Hematopoietic multipotent progenitor cell (in vitro differentiated cells): ENCODE measurements at regions not wholly inside any gene's neighbourhood (a gene's known extent, or its start where the extent isn't known, plus 50 kb on each side); places are given as distances from the start of the nearest gene placed in this dataset.
"Not testable (repeated sequence)": the region's sequence is repeated elsewhere in the genome, so short reads cannot be mapped to it uniquely, and the experiment has no call there.

Source experiments
- DNase-seq, 3 donors: peaks; one replicate each; pipeline ENCODE4 v3.0.0-alpha.2; 2011 to 2015; ENCODE audit warnings: low read depth in 2 of 3, low spot score in 2 of 3

GRCh38 chr3:95215437-95215957 is 1152.6 kb downstream of the NSUN3 start:
- no peak for DNase-seq

- DNase-seq = no peak
These were observed 1154.8 kb downstream of the NSUN3 start for GRCh38 chr3:95217661-95218060.

DNA sequence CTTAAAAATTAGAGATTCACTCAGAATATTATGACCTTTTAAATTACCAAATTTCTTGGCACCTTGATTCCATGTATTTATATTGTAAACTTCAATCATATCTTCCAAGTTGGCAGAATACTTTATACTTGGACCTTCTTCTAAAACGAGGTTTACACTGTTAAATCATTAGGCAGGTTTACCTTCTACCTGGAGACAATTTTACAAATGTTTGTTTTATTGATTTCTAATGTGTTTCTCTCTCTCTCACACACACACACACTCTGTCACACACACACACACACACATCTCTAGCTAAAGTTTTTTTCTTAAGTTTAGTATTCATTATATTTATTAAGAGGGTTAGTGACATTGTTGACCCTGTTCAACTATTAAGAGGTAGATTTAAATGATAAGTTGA is 1155.6 kb downstream of the NSUN3 start:
- no peak for DNase-seq

GRCh38 chr3:95226437-95226836 is 1163.6 kb downstream of the NSUN3 start:
- no peak for DNase-seq

DNA sequence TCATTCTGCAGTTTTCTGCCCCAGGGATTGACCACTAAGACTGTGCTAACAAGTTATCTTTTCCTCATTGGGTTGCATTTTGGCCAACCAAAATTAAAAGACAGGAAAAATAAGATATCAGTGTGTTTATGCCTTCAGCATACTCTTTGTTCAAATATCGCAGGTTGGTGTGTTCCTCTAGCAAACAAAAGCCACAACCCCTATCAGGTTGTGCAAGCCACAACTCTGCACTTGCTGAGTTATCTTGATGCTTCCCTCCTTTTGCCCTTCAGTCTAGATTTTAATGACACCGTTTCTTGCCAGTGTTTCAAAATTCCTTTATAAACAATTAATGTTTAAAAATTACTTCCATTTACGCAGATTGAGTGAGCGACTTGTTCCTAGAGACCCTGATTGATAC is 1164.2 kb downstream of the NSUN3 start:
- no peak for DNase-seq

GRCh38 chr3:95228416-95228815 is 1165.6 kb downstream of the NSUN3 start:
- no peak for DNase-seq

- no peak for DNase-seq
These were observed 1173.1 kb downstream of the NSUN3 start for GRCh38 chr3:95235916-95236315.

GRCh38 chr3:95237783-95238182 is 1174.9 kb downstream of the NSUN3 start:
- DNase-seq = no peak

DNA sequence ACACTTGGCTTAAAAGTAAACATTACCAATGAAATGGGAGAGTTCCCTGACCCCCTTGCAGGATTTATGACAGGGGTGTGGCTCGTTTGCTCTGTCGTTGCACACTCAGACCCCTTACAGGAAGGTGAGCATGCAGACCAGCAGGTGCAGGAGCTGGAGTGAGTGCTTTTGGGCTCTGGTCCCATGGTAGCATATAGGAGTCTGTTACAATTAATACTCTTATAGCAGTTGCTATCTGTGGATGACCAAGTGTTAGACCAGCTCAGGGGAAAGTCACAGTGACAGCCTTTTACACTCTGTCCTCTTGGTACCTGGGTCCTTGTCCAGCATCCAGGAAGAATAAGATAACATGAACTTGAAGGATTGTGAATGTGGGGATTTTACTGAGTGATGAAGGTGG is 1177.5 kb downstream of the NSUN3 start:
- no peak for DNase-seq

- DNase-seq = not testable (repeated sequence)
These were observed 1178.4 kb downstream of the NSUN3 start for GRCh38 chr3:95241256-95241655.

DNA sequence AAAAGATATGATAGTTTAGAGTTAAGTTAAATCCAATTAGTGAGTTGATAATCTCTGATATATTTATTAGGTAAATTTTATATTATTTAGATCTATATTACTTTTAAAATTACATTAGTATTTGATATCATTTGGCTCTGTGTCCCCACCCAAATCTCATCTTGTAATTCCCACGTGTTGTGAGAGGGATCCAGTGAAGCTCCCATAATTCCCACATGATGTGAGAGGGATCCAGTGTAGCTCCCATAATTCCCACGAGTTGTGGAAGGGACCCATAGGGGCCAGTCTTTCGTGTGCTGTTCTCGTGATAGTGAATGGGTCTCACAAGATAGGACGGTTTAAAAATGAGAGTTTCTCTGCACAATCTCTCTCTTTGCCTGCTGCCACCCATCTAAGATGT is 1183.6 kb downstream of the NSUN3 start:
- no peak for DNase-seq

DNA sequence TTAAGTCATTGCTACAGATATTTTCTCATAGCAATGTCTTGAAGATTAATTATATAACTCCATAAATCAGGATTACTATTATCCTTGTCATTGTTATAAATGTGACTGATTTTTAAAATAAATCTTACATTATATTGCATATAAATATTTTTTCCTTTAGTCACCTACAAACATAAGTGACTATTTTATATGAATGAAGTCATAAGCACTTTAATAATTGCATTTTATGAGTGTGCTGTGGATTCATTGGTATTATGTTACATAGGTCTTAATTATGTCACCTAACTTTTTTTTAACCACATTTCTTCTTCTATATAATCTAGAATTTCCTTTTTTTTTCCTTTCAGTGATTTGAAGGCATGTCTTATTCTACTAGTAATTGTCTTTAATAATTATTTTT is 1191.2 kb downstream of the NSUN3 start:
- no peak for DNase-seq

DNA sequence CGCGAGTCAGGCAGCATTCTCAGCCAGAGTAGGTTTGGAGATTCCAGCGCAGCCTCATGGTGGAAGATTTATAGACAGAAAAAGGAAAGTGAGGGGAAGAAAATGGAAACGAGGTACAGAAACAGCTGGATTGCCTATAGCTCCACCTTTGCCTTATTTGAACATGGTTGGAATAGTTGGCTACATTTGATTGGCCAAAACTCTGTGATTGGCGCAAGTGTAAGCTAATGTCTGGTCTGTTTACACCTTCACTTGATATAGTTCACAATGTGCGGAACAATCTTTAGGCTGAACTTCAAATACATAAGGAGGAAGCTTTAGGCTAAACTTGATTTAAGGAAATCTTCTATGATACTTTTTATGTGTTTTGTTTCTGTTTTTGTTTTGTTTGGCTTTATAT is 1191.9 kb downstream of the NSUN3 start:
- DNase-seq = no peak

GRCh38 chr3:95265129-95265528 is 1202.3 kb downstream of the NSUN3 start:
- no peak for DNase-seq

DNA sequence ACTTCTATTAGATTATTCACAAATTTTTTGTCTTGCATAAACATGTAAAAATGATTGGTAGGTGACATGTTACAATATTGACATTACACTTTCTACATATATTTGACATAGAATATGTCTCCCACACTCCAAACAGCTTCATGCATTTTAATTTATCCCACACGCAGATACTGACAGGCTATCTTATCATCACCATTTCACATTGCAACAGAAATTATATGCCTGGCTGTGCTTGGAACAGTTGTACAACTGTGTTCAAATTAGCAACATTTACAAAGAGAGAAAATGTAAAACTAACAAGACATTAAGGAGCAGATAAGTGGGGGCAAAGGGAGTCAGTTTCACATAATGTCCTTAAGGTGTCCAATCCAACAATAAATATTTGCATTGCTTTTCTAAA is 1208.5 kb downstream of the NSUN3 start:
- no peak for DNase-seq

GRCh38 chr3:95272166-95272565 is 1209.3 kb downstream of the NSUN3 start:
- DNase-seq = no peak

DNA sequence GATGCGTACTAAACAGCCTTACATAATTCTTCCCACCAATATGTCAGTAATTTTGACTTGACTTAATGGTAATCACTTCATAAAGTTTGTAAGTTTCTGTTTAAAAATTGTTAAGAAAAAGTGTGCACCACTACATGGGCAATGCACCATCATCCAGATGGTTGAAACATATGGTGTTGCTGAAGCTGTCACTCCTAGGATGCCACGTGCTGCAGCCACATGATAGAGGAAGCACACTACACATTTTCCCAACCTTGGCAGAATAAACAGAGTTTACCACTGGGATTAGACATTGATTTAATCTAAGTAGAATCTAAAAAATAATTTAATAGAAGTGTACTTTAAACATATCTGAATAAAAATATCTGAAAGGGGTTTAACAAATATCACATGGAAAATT is 1209.9 kb downstream of the NSUN3 start:
- no peak for DNase-seq

DNA sequence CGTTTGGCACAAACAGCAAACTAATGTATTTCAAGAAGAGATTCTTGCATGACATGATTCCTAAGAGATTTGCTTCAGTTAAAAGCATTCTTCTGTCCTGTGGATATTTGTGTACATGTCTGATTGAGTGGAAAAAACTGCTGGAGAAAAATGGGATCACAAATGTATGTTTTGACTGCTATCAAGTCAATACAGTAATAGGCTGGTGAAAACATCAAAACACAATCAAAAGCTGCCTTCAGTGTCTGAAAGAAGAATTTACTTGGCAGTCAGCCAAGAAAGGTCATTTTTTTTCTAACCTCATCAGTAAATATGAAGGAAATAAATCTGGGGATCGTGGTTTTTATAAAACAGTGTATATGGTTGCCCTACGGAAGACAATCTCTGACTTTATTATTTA is 1214.8 kb downstream of the NSUN3 start:
- no peak for DNase-seq

GRCh38 chr3:95280711-95281352 is 1218.0 kb downstream of the NSUN3 start:
- DNase-seq = no peak

DNA sequence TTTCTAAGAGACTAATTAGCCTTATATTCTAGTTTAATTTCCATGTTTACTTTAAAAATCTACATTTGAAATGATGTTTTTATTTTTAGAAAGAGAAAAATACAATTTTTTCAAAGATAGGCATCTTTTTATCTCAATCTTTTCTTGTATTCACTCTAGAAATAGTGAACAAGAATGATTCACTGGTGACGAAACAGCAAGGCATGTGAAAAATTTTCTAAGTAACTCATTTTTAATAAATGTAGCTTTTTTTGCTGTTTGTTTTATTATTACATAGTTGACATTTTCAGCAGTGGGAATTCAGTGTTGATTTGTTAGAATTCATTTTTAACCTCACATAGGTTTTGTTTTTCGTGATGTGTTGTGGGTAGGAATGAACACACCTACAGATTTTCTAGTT is 1226.4 kb downstream of the NSUN3 start:
- no peak for DNase-seq

GRCh38 chr3:95297581-95297980 is 1234.7 kb downstream of the NSUN3 start:
- DNase-seq = no peak

- DNase-seq = no peak
These were observed 1239.2 kb downstream of the NSUN3 start for GRCh38 chr3:95302044-95302443.

GRCh38 chr3:95310560-95310959 is 1247.7 kb downstream of the NSUN3 start:
- no peak for DNase-seq
